Astrocyte of the hippocampus (primary cell): ENCODE measurements at regions not wholly inside any gene's neighbourhood (a gene's known extent, or its start where the extent isn't known, plus 50 kb on each side); places are given as distances from the start of the nearest gene placed in this dataset.
A peak's percentile ranks its signal among the peaks of the same experiment; 100 is the strongest.

Experiments
- DNase-seq: peaks from one replicate; pipeline ENCODE4 v3.0.0; 2011; ENCODE audit warnings: low read depth, low spot score

DNA sequence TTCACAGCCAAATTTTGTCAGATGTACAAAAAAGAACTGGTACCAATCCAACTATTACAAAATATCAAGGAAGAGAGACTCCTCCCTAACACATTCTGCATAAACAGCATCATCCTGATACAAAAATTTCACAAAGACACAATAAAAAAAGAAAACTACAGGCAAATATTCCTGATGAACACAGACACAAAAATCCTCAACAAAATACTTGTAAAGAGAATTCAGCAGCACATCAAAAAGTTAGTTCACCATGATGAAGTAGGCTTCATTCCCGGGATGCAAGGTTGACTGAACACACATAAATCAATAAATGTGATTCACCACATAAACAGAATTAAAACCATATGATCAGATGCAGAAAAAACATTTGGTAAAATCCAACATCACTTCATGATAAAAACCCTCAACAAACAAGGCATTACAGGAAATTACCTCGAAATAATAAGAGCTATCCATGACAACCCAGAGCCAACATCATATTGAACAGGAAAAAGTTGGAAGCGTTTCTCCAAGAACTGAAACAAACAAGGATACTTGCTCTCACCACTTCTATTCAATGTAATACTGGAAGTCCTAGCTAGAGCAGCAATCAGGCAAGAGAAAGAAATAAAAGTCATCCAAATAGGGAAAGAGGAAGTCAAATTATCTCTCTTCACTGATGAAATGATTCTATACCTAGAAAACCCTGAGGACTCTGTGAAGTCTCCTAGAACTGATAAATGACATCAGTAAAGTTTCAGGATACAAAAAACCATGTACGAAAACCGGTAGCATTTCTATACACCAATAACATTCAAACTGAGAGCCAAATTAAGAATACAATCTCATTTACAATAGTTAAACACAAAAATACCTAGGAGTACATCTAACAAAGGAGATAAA is 223.1 kb downstream of the REEP3 start:
- no peak for DNase-seq

DNA sequence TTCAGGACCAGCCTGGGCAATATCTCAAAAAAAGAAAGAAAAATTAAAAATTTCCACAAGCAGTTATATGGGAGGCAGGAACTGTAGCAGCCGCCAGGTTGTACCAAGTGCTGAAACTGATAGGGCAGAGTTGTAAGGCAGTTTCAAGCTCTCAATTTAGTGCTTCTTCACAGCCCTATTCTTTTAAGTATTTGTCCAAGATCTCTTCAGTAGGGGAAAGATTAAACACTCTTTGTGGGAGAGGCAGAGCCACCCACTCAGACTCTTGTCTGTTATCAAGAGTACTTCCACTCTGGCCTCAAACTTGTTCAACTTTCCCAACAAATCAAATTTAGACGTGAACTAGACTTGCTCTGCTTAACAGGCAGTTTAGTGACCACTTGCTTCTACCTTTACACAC is 228.7 kb downstream of the REEP3 start:
- DNase-seq: no peak

DNA sequence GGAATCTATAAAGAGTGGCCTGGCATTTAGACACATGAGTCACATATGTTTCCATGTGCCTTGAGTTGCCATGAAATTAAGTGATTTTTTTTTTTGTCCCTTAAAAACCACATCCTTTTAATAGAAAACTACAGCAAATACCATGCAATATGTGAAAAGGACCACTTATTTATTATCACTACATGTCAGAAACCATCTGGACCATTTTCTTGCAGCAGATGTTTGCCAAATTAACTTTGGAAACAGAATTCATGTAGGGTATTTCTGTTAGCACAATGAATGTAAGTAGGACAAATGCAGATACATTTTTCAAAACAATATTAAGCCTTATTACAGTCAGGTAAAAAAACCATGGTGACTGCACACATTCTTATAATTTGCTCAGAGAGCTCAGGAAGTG is 230.6 kb downstream of the REEP3 start:
- DNase-seq: no peak

DNA sequence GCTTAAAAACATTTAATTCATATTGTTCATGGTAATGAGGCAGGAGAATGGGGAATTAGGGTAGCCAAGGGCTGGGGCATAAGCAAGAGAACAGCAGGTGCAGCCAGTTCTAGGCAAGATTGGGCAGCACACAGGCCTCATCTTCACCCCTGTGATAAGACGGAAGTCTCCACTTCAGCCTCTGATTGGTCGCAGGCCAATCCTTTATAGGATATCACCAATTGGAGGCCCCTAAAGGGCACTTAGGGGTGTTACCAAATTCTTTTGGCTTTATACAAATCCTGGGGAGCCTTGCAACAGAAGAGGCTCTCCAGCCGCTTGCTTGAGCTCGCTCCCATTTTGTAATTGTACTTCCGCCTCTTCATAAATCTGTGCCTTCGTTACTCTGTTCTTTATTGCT is 231.1 kb downstream of the REEP3 start:
- DNase-seq: no peak

DNA sequence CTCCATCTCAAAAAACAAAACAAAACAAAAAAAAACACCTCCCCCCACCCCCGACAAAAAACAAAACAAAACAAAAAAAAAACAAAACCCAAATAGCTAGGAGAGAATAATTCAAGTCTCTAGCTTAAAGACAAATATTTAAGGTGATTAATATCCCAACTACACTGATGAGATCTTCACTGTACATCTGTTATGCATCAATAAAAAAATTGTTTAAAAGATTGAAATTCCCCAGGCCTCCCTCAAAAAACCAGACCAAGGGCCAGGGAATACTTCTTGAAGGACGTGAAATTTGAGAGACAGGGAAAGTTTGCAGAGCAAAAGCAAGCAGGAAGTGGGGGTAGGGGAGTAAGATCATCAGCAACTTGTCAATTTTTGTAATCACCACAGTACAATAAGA is 232.6 kb downstream of the REEP3 start:
- no peak for DNase-seq

DNA sequence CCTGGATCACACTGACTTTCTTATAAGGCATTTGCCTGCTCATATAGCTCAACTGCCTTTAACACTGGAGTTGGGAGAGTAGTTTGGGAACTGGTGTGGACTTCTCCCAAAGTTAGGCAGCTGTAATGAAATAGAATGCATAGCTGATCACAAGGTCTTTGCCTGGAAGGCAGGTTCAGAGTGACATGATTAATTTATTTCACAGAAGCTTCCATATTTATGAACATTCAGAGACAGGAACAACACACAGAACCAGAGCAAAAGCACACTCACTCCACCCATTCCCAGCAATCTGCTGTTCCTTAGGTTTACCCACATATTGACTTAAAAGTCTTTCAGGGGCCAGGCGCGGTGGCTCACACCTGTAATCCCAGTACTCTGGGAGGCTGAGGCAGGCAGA is 234.2 kb downstream of the REEP3 start:
- DNase-seq: no peak

DNA sequence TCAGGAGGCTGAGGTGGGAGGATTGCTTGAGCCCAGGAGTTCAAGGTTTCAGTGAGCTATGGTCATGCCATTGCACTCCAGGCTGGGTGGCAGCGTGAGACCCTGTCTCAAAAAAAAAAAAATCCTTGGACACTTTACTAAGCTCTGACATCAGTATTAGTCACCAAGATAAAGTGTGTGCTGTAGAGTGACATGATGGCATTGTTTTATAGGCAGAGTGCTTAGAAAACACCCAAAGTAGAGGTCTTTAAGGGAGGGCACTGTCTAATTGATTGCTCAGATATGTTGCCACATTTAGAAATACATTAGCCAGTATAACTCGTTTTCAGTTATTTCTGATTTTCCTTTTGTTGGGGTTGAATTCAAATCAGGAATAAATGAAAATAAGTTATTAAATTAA is 235.9 kb downstream of the REEP3 start:
- no peak for DNase-seq

DNA sequence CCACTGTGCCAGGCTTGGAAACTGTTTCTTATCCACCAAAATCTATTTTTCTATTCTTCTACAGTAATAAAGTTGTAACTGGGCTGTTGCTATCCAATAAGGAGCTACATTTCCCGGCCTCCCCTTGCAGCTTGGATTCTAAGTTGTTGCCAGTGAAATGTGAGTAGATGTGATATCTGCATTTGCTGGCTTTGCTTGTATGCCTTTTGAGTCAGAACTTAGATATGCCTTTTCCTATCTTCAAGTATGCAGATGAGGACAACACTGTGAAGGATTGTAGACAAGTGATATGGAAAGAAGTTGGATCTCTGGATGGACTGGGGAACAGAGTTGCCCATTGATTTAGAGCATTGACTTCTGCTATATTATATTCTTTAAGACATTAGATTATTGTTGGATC is 236.9 kb downstream of the REEP3 start:
- peak; percentile 61 for DNase-seq

DNA sequence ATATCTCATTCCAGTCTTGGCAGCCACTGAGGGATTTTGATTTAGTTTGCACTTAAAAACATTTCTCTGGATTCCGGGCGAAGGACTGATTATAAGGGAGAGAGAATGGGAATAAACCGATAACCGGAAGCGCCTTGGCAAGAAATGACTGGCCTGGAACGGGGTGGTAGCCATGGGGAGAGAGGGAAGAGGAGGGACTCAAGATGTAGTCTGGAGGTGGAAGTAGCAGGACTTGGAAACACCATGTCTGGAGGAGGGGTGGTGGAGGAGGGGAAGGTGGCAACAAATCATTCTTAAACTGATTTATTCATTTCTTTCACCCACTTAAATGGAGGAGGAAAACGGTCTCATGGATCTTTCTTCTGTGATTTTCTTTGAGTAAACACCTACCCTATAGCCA is 238.1 kb downstream of the REEP3 start:
- DNase-seq: no peak

DNA sequence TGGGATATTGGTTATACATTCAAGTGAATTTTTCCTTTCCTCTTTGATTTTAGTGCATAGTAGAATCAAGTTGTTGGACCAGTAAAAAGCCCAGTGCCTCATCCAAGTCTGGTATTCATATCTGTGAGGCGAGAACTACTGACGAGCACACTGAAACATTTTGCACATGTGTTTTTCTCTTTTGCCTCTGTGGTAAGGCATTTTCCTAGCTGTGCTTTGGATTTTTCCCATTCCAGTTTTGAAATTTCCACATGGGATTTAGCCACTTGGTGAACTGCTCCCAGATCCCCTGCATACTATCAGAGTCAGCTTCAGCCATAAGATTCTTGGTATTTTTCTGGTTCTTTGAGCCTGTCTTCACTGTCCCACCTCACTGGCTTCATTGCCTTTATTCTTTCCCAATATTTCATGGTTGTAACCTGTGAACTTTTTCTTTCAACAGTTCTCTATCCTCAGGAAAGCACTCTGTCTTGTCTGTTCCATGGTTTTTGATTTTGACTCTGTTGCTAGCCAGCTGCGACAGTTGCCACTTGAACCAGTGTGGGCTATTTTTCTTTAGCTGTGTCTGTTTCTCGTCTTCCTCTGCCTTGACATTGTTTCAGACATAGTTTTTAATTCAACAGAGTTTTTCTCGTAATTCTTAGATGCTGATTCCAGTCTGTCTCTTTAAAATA is 239.0 kb downstream of the REEP3 start:
- no peak for DNase-seq

DNA sequence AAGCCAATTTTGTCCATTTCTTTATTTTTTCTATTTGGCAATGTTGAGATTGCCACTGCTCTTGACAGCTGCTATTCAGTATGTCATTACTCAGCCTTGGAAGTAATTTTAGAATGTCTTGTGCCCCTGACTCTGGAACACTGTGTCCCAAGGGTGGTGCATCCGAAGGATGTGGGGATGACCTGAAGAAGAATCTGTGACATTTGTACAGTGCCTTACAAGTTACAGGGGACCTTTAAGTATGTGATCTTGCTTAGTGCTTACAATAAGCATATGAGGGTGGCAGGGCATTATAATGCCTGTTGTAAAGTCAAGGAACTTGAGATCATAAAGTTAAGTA is 239.5 kb downstream of the REEP3 start:
- DNase-seq: no peak

DNA sequence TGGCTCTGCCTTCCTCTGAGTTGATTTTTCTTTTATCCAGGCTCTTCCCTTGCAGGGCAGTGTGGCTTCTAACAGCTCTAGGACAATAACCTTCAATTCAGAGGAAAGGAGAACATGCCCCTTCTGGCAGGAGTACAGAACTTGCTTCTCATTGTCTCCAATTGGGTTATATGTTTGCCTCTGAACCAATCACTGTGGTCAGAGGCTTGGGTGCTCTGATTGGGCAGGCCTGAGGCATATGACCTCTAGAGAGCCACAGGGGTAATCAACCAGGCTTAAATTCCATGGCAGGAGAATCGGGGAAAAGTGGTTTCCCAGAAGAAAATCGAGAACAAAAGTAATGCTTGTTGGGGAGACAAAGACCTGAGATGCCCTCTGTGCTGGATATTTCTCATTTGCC is 240.0 kb downstream of the REEP3 start:
- DNase-seq: no peak

DNA sequence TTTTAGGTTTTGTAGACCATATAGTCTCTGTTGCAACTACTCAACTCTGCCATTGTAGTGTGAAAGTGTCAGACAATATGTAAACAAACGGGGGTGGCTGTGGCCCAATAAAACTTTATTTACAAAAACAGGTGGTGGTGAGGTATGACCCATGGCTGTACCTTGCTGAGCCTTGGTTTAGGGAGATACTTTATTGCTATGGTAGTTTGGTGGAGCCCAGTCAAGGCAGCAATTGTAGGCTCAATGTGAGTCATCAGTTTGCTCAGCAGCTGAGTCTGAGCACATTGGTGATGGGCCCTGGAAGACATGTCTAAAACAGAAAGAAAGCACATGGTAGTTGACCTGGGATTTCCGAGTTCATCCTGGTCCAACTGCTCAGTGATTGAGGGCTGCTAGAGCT is 242.5 kb downstream of the REEP3 start:
- no peak for DNase-seq

DNA sequence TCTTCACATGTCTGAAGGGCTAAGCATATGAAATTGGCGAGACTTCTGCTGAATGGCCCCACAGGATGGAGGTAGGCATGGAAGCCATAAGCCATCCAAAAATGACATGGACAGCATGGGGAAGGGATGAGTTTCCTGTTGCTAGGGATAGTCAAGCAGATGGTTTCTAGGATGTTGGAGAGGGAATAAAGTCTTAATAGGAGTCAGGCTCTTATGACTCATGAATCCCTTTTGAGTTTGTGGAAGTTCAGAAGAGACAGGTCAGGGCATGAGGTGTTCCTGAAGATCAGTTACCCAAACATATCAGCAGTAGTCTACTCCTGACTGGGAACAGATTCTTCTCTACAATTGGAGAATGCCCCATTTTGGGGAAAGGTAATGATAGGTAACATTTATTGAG is 243.9 kb downstream of the REEP3 start:
- no peak for DNase-seq

DNA sequence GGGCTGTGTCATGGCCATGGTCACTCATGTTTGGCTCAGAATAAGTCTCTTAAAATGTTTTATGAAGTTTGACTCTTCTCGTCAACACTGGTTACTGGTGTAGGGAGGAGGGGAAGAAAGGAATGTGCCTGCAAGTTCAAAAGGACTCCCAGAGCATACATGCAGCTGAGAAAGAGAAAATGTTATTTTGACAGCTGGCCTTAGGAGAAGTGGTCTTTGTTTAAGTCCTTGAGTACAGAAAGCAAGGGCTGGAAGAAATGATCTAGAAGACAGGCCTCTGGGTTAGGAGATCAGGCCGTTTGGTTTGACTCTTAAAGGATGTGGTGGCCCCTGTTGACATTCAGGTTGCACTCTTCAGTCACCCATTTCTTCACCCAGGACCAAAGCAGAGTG is 245.5 kb downstream of the REEP3 start:
- peak; percentile 67 for DNase-seq

DNA sequence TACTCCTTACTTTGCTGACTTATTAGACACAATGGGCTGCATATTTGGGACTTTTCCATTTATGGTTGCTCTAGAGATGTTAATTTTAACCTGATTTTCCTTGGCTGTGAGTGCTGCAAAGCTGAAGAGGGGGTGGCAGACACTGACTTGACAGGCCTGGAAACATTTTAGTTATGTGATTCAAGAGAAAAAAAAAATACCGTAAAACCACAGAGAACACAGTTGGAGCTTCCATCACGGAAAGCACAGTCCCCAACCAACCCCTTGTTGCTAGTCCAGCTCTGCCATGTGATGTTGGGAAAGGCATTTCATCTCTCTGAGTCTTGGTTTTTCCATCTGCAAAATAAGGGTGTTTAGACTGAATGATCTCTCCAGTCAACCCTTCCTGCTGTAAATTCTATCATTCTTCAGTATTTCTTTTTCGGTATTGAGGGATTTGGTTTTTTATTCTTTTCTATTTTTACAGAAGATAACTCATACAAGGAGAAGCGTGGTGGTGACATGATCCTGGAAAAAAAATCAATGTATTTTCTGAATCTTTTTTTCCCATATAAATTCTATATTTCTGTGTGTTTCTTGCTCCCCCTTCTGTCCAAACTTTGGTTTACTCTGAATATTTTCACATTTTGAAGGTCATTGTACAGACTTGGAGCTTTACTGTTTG is 246.1 kb downstream of the REEP3 start:
- DNase-seq: peak; percentile 64

DNA sequence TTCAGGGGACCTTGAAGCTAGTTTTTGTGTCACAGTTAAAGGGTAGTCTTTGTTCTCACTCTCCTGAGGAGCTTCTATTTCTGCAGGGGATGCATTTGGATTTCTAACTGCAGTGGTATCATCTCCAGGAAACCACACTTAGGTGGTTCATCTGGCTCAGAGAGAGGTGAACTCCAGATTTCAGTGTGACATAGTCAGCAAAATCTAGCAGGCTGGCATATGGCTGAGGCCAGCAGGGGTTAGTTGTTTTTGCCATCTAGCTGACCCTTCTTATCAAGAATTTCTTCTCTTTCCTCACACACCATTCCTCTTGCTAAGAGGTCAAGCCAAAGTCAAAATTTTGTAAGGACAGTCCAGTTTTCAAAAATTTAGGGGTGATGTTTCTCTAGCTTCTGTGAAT is 248.2 kb downstream of the REEP3 start:
- DNase-seq: no peak

DNA sequence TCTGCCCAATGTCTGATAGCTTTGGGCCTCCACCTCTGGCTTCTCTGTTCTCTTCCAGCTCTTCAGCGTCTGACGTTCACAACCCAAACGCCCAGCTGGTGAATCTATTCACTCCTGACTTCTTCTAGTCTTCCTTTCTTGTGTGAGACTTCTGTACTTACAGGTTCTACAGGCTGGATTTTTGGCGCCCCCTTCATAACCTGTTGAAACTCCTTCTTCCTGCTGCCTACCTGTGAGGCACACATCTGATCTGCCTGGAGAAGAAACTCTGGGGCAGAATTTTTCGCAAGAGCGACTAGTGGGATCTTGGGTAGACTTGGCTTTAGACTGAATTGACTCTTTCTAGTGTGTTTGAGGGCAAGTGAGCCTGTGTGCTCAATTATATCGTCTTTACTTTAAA is 249.3 kb downstream of the REEP3 start:
- DNase-seq: no peak

DNA sequence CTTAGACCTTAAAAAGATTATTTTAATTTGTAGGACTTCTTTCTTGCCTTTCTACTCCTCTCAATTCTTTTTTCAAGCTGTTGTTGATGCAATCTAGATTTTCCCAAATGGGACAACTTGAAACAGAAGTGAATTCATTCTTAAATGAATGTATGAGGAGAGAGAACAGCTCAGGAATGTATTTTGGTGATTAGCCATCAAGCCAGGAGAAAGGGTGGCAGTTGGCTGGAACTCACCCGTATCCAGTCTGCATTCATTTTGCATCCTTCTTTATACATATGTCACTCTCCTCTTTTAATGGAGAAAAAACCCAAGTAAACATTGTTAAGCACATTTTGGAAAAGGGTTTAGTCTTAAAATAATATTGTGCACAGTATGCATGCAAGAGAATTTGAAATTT is 251.3 kb downstream of the REEP3 start:
- peak; percentile 25 for DNase-seq

DNA sequence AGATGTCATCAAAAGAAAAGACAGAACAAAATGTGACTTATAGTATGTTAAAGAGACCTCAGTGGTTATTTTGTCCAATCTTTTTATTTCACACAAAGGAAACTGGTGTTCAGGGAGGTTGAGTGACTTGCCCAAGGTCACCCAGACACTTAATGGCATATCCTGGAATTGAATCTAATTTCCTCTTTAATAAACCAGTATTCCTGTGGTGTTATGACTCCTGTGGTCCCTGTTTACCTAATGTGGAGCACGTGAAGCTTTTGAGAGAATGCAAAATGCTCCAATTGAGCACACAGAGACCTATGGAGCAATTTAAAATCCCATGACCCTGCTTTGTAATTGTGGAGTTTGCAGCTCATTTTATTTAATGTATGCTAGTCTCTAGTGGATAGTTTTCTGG is 251.9 kb downstream of the REEP3 start:
- no peak for DNase-seq

DNA sequence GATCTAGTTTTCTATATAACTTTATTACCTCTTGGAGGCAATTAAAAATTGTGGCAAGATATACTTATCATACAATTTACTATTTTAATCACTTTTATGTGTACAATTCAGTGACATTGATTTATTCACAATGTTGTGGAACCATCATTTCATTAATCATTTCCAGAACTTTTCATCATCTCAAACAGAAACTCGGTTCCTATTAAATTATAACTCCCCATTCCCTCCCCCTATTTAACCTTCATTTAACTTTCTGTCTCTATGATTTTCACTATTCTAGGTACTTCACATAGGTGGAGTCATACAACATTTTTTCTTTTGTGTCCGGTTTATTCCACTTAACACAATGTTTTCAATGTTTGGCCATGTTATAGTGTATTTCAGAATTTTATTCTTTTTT is 252.8 kb downstream of the REEP3 start:
- DNase-seq: no peak

DNA sequence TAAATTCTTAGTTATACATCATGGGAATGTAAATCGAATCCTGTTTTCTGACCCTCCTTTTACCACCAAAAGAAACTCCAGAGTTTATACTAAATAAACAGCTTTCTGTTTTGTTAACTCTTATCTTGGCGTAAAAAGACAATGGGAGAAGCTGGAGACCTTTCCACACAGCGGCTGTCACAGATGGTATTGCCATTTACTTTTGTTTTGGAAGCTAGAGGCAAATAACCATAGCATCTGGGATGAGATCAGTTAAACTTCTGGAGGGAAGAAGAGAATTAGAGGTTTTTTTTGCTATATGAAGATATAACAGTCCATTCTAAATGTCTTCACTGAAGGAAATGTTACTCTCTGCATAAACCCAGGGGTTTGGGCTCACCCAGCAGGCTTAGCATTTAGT is 258.9 kb downstream of the REEP3 start:
- DNase-seq: no peak

DNA sequence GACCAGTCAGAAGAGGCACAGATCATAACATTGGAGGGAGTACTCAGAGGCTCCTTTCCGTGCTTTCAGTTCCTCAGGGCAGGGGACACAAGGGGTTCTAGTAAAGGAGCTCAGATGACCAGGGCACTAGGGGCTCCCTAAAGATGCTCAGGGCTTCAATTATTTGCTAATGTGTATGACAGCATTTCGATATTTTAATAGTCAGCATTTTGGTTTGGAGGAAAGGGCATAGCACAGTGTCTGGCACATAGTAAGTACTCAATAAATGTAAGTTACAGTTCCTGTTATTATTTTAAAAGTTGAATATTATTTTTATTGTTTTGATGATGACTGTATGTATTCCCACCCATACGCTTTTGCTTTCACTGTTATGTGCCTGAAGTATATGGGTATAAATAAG is 260.0 kb downstream of the REEP3 start:
- no peak for DNase-seq
